ENCODE measurements at regions not wholly inside any gene's neighbourhood (a gene's known extent, or its start where the extent isn't known, plus 50 kb on each side); places are given as distances from the start of the nearest gene placed in this dataset.

DNA sequence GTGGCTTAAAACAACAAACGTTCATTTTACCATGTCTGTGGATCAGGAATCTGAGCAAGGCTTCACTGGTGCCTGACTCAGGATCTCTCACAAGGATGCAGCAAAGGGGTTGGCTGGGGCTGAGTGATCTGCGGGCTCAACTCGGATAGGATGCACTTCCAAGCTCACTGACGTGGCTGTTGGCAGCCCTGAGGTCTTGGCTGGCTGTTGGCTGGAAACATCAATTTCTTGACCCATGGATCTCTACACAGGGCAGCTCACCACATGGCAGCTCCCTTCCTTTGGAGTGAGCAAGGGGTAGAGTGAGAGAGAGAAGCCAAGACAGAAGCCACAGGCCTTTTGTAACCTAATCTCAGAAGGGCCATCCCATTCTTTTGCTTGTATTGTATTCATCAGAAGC, 202.1 kb downstream of the NXNL2 start:
- Histone ChIP-seq H3K27ac (no peak overlapping the region), H3K36me3 (no peaks in the 10 kb centered on the region), H3K4me3 (no peak overlapping the region), H3K27me3 (no peaks in the 10 kb centered on the region), H3K9me3 (no peaks in the 10 kb centered on the region), H3K4me1 (no peaks in the 10 kb centered on the region)
- TF ChIP-seq POLR2A (IDR thresholded peaks at IDR 0.05) (no peak), CTCF (IDR thresholded peaks at IDR 0.05) (no peak)
- DNase-seq = no peak
- intact Hi-C loops (cut with DNase I; ENCODE audit: low total_unique reads) = no loop called here

- no peaks in the 10 kb centered on the region for H3K9me3 ChIP-seq
- TF ChIP-seq CTCF (IDR thresholded peaks at IDR 0.05) (no peak), POLR2A (IDR thresholded peaks at IDR 0.05) (no peak)
- H3K4me3 ChIP-seq = no peak overlapping the region
- no peaks in the 10 kb centered on the region for H3K4me1 ChIP-seq
- no peak overlapping the region for H3K27ac ChIP-seq
- no peaks in the 10 kb centered on the region for H3K36me3 ChIP-seq
- intact Hi-C loops (cut with DNase I; ENCODE audit: low total_unique reads) = no loop called here
- H3K27me3 ChIP-seq = no peaks in the 10 kb centered on the region
- no peak for DNase-seq
Observed at GRCh38 chr9:88737876-88738275, 202.9 kb downstream of the NXNL2 start.

GRCh38 chr9:88738709-88739108, 203.7 kb downstream of the NXNL2 start:
- H3K27me3 ChIP-seq = no peaks in the 10 kb centered on the region
- H3K9me3 ChIP-seq = no peaks in the 10 kb centered on the region
- TF ChIP-seq CTCF (IDR thresholded peaks at IDR 0.05) (no peak), POLR2A (IDR thresholded peaks at IDR 0.05) (no peak)
- H3K36me3 ChIP-seq = no peaks in the 10 kb centered on the region
- DNase-seq = no peak
- H3K27ac ChIP-seq = no peak overlapping the region
- H3K4me1 ChIP-seq = no peaks in the 10 kb centered on the region
- intact Hi-C loops (cut with DNase I; ENCODE audit: low total_unique reads) = no loop called here
- no peak overlapping the region for H3K4me3 ChIP-seq

- intact Hi-C loops (cut with DNase I; ENCODE audit: low total_unique reads) = no loop called here
- Histone ChIP-seq H3K4me1 (no peaks in the 10 kb centered on the region), H3K27me3 (no peaks in the 10 kb centered on the region), H3K36me3 (no peaks in the 10 kb centered on the region), H3K9me3 (no peaks in the 10 kb centered on the region), H3K27ac (peak overlapping the region in 1 of 2 donors; percentile 7), H3K4me3 (no peak overlapping the region)
- DNase-seq = no peak
- TF ChIP-seq POLR2A (IDR thresholded peaks at IDR 0.05) (no peak), CTCF (IDR thresholded peaks at IDR 0.05) (no peak)
Observed at GRCh38 chr9:88739373-88739772, 204.4 kb downstream of the NXNL2 start.

- no peak for DNase-seq
- no peaks in the 10 kb centered on the region for H3K9me3 ChIP-seq
- no peaks in the 10 kb centered on the region for H3K36me3 ChIP-seq
- H3K4me3 ChIP-seq = no peak overlapping the region
- H3K27me3 ChIP-seq = no peaks in the 10 kb centered on the region
- H3K4me1 ChIP-seq = no peaks in the 10 kb centered on the region
- TF ChIP-seq CTCF (IDR thresholded peaks at IDR 0.05) = no peak
- TF ChIP-seq POLR2A (IDR thresholded peaks at IDR 0.05) = no peak
- intact Hi-C loops (cut with DNase I; ENCODE audit: low total_unique reads) = no loop called here
- no peak overlapping the region for H3K27ac ChIP-seq
Observed at GRCh38 chr9:88740844-88741243, 205.9 kb downstream of the NXNL2 start.
